Heart left ventricle (tissue), 16 donors: ENCODE measurements at regions not wholly inside any gene's neighbourhood (a gene's known extent, or its start where the extent isn't known, plus 50 kb on each side); places are given as distances from the start of the nearest gene placed in this dataset.

Experiments used
- ATAC-seq, 4 donors: fragments of 200-7000 bp; cut with Tn5 transposase; one replicate each; pipeline ENCODE4 v1.9.1; 2020 to 2022; ENCODE audit warnings: moderate library complexity in 4 of 4, mild to moderate bottlenecking in 3 of 4, moderate number of reproducible peaks in 1 of 4
- DNase-seq, 5 donors: peaks; one replicate each; pipeline ENCODE4 v3.0.0-alpha.2; 2020
- H3K27ac ChIP-seq, 12 donors: fragments of 200-600 bp; sonication (generic) in 4 of 12; one replicate each; pipeline versions ENCODE4 v1.5.0 to v1.8.0; 2016 to 2022; ENCODE audit warnings: mild to moderate bottlenecking in 2 of 12
- H3K27me3 ChIP-seq, 9 donors: fragments of 200-600 bp; sonication (generic) in 2 of 9; one replicate each; pipeline versions ENCODE4 v1.5.1 to v1.8.0; 2016 to 2022; ENCODE audit warnings: mild to moderate bottlenecking in 3 of 9
- H3K36me3 ChIP-seq, 9 donors: fragments of 200-600 bp; sonication (generic) in 2 of 9; one replicate each; pipeline versions ENCODE4 v1.5.0 to v1.8.0; 2018 to 2022; ENCODE audit warnings: mild to moderate bottlenecking in 2 of 9
- H3K4me1 ChIP-seq, 12 donors: fragments of 200-600 bp; sonication (generic) in 4 of 12; one replicate each; pipeline versions ENCODE4 v1.5.0 to v1.8.0; 2016 to 2022; ENCODE audit warnings: mild to moderate bottlenecking in 3 of 12
- H3K4me3 ChIP-seq, 12 donors: fragments of 200-600 bp; sonication (generic) in 4 of 12; one replicate each; pipeline versions ENCODE4 v1.5.0 to v1.8.0; 2017 to 2022; ENCODE audit warnings: mild to moderate bottlenecking in 9 of 12, moderate library complexity in 4 of 12
- H3K9me3 ChIP-seq, 12 donors: fragments of 200-600 bp; sonication (generic) in 4 of 12; one replicate each; pipeline versions ENCODE4 v1.5.0 to v1.8.0; 2016 to 2022; ENCODE audit warnings: mild to moderate bottlenecking in 1 of 12
- CTCF ChIP-seq, 12 donors: fragments of 200-600 bp; sonication (generic) in 4 of 12; IDR thresholded peaks; one replicate each; pipeline versions ENCODE4 v1.5.0 to v1.8.0; 2018 to 2022; ENCODE audit warnings: antibody characterized with exemption in 12 of 12, mild to moderate bottlenecking in 5 of 12
- POLR2A ChIP-seq, 2 donors: fragments of 450-650 bp; IDR thresholded peaks; one replicate each; pipeline ENCODE4 v1.6.1; 2017; ENCODE audit warnings: antibody characterized with exemption in 2 of 2, mild to moderate bottlenecking in 2 of 2, moderate library complexity in 2 of 2
- WGBS, 4 donors: extraction: QIAGEN DNeasy Blood & Tissue Kit in 2 of 4; methylation state at CpG; one replicate each; pipeline versions ENCODE4 v1.1.5 to v1.1.7; 2013 to 2018; 5-methylcytosine and 5-hydroxymethylcytosine counted together
- intact Hi-C, 10 donors: fragments of 100-400 bp; cut with DNase I; formaldehyde crosslinking; loops; one replicate each; pipeline versions ENCODE4 v1.11.1 to v1.14.2; 2022
- donor health status: ischemic (EF 13 %, LVEDD 7.1; RV severe dilation, severe dysfunction).
- donor health status: healthy with polysubstance abuse.
- donor health status: DM: no; HTN: yes; CAD: no.
- donor health status: DM: no; HTN: no; CAD: no.
- donor health status: ischemic (EF 25% LVEDD 6.9; RV normal size, moderate dysfunction).
- donor health status: ischemic (EF 25% LVEDD 5.7; RV mildly dilated, moderate dysfunction).
- donor health status: healthy.
- donor health status: DM: yes; HTN: yes; CAD: no.
- donor health status: ischemic (EF 35%, LVEDD 5.7; RV mildly dilated, moderate dysfunction).
- donor health status: nonischemic (EF 11% LVEDD 7.7; RV severe dilation, severe dysfunction).
- donor health status: DM: yes; HTN: yes; CAD: no.
- donor health status: PGD.
- donor health status: ischemic (EF 29% LVEDD 5.4; RV normal size, mild dysfunction).
- donor health status: nonischemic (EF 23%, LVEDD 6.1; RV moderate dilation, normal function).

- DNase-seq: no peak
- Histone ChIP-seq H3K4me3 (no peak overlapping the region), H3K27me3 (no peaks in the 10 kb centered on the region), H3K9me3 (no peaks in the 10 kb centered on the region), H3K36me3 (no peaks in the 10 kb centered on the region), H3K27ac (no peak overlapping the region), H3K4me1 (no peaks in the 10 kb centered on the region)
- WGBS, 4 donors: 71 to 84% (median 78%) methylated on average over 1 of the region's 1 CpG
- ATAC-seq: no peak
- intact Hi-C loops: no loop called here
- TF ChIP-seq POLR2A (IDR thresholded peaks at IDR 0.05) (no peak), CTCF (IDR thresholded peaks at IDR 0.05) (no peak)
Measured at GRCh38 chr3:135636596-135636995, 328.9 kb upstream of the PPP2R3A start.

GRCh38 chr3:135637013-135637412 lies 328.5 kb upstream of the PPP2R3A start:
- Histone ChIP-seq H3K27ac (no peak overlapping the region), H3K4me3 (no peak overlapping the region), H3K27me3 (no peaks in the 10 kb centered on the region), H3K9me3 (no peaks in the 10 kb centered on the region), H3K36me3 (no peaks in the 10 kb centered on the region), H3K4me1 (no peaks in the 10 kb centered on the region)
- WGBS, 4 donors: 70 to 78% (median 72%) methylated on average over 3 of the region's 3 CpGs
- intact Hi-C loops: no loop called here
- DNase-seq (no peak), ATAC-seq (no peak)
- TF ChIP-seq POLR2A (IDR thresholded peaks at IDR 0.05) (no peak), CTCF (IDR thresholded peaks at IDR 0.05) (no peak)

- no peaks in the 10 kb centered on the region for H3K36me3 ChIP-seq
- ATAC-seq (no peak), DNase-seq (no peak)
- no peak for TF ChIP-seq CTCF (IDR thresholded peaks at IDR 0.05)
- no peak for TF ChIP-seq POLR2A (IDR thresholded peaks at IDR 0.05)
- H3K4me3 ChIP-seq: no peak overlapping the region
- H3K4me1 ChIP-seq: no peaks in the 10 kb centered on the region
- intact Hi-C loops: no loop called here
- peaks cover 0 to 9% (median 0%) of the 10 kb centered on the region in 12 donors for H3K9me3 ChIP-seq
- H3K27ac ChIP-seq: no peak overlapping the region
- no peaks in the 10 kb centered on the region for H3K27me3 ChIP-seq
Measured at GRCh38 chr3:135641761-135642160, 323.8 kb upstream of the PPP2R3A start.

- Histone ChIP-seq H3K4me1 (no peaks in the 10 kb centered on the region), H3K9me3 (peaks cover 0 to 18% (median 0%) of the 10 kb centered on the region in 12 donors), H3K36me3 (no peaks in the 10 kb centered on the region), H3K27me3 (no peaks in the 10 kb centered on the region), H3K4me3 (no peak overlapping the region), H3K27ac (no peak overlapping the region)
- ATAC-seq (no peak), DNase-seq (no peak)
- WGBS, 4 donors: 52 to 79% (median 70%) methylated on average over 1 of the region's 1 CpG
- intact Hi-C loops: no loop called here
- TF ChIP-seq POLR2A (IDR thresholded peaks at IDR 0.05) (no peak), CTCF (IDR thresholded peaks at IDR 0.05) (no peak)
Measured at GRCh38 chr3:135645541-135645940, 320.0 kb upstream of the PPP2R3A start.
